Ovary (tissue), 3 donors: ENCODE measurements at regions not wholly inside any gene's neighbourhood (a gene's known extent, or its start where the extent isn't known, plus 50 kb on each side); places are given as distances from the start of the nearest gene placed in this dataset.

Experiments used
- CTCF ChIP-seq, 3 donors: fragments of 450-650 bp in 2 of 3; fragments of 200-600 bp in 1 of 3; IDR thresholded peaks; one replicate each; pipeline versions ENCODE4 v1.5.1 to v1.8.0; 2016 to 2022; ENCODE audit warnings: antibody characterized with exemption in 3 of 3, mild to moderate bottlenecking in 1 of 3
- EP300 ChIP-seq: sonication (generic); formaldehyde crosslinking; IDR thresholded peaks from one replicate; pipeline ENCODE4 v1.6.1; 2017; ENCODE audit warnings: antibody characterized with exemption
- POLR2A ChIP-seq: fragments of 450-650 bp; IDR thresholded peaks from one replicate; pipeline ENCODE4 v1.6.1; 2017; ENCODE audit warnings: antibody characterized with exemption, mild to moderate bottlenecking, moderate library complexity
- donor health status: DM: no; HTN: no; CAD: no.

GRCh38 chr4:81811562-81812293 is 340.0 kb upstream of the RASGEF1B start:
- TF ChIP-seq CTCF (IDR thresholded peaks at IDR 0.05) (no peak), EP300 (no peak), POLR2A (no peak)
